ENCODE measurements at regions not wholly inside any gene's neighbourhood (a gene's known extent, or its start where the extent isn't known, plus 50 kb on each side); places are given as distances from the start of the nearest gene placed in this dataset.

DNA sequence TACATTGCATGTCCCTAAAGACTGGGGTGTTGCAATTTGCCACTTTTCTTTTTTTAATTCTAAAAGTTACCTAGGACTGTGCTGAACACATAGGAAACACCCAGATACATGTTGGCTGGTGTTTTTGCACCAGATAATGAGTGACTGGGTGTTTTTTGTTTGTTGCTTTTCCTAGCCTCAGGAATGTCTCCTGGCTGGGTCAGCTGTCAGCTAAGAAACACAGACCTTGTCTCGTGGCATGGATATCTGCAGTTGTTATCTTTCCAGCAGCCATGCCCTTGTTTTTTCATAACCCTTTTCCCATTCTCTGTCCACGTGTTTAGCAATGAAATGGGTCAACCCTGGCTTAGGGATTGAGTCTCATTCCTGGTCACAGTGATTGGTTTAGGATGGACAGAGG is 433.9 kb upstream of the ZMIZ1 start:
- no peak for DNase-seq

DNA sequence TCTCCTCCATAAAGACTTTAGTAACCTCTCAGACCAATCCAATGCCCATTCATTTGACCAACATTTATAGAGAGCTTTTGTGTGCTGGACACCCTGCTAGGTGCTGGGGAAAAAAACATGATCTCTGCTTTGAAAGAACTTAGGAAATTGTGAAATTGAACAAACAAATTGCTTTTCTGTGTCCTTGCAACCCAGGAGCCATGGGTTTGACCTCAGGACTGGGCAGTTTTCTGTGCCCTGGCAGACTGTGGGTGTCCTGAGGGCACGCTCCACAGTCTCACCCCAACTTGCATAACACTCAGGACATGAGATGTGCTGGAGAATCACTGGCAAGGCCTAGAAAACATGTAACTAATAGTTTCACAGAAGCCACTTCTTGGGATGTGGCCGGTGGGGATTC is 429.1 kb upstream of the ZMIZ1 start:
- DNase-seq, result no peak

DNA sequence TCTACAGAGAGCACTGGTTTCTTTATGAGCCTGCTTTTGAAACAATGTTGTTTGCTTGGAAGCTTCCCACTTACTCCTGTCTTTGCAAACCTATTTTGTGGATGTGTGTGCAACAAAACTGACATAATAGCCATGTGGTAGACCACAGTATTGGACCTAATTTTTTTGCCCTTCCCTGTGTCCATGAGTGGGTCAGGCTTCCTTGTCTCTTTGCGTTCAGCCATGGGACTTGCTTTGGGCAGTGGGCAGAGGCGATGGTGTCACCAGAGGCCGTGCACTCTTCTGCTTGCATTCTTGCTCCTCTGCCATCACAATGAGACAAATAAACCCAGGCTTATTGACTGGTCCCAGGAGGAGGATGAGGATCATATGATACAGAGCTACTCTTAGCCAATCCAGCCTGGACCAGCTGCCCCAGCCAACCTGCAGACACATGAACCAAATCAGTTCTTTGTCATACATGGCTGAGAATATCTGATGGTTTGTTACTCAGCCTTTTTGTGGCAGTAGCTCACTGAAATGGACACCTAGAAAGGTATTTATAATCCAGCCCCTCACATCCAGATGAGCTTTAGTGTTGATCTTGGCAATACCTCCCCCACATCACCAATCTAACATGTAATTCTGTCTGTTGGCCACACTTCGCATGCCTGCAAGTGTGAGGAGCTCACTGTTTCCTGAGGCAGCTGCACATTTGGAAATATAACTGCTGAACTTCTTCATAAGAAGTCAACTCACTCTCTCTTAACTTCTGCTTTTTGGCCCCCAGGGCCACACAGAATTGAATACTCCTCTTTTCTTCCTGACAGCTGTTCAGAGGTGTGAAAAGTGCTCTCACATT is 427.8 kb upstream of the ZMIZ1 start:
- DNase-seq, result peak; percentile 55

DNA sequence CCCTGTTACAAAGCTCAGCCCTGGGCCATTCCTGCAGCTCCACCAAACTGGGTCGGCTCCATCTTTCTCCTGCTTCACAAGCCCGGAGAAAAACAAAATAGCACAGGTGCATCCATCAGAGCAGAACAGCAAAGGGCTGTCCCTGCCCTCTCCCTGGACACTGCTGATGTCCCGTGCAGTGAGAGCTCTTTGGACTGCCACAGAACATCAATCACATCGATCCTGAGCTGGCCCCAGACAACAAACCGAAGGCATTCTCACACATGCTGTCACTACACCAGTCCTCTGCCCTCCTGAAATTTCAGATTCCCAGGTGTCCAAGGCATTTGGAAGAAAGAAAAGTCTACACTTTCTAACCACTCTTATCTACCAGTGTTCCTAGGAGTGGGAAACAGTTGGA is 427.1 kb upstream of the ZMIZ1 start:
- no peak for DNase-seq

DNA sequence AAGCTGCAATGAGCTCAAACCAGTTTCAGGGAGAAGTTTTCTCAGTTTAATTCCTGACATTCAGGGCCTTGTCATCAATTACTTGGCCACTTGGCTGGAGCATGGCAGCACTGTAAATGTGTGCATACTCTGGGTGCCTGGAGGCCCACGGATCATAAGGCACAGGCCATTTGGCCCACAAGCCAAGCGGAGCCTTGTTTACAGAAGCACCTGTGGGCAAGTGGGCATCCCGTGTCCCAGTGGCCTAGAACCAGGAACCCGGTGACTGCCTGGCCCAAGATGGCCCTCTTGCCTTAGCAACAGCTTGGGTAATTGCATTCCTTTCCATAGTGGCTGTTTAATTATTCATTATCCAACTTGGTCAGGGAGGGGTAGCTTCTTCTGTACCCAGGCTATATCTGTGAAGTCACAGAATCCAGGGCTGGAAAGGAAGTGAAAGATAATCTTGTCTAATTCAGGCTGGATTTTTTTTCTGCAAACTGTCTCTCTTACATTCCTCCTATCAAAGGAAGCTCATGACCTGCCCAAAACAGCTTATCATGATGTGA is 426.4 kb upstream of the ZMIZ1 start:
- DNase-seq, result no peak

DNA sequence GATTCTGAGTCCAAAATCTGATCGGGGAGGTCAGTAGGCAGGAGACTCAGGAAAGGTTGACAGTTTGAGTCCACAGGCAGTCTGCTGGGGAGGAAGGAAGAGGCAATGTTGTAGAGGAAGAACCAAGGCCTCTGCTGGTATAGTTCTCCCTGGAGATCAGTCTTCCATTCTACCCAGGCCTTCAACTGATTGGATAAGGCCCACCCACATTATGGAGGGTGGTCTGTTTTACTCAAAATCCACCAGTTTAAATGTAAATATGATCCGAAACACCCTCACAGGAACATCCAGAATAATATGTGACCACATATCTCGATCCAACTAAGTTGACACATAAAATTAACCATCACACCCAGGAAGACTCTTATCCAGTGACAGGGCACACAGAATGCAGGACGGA is 425.3 kb upstream of the ZMIZ1 start:
- DNase-seq, result no peak

DNA sequence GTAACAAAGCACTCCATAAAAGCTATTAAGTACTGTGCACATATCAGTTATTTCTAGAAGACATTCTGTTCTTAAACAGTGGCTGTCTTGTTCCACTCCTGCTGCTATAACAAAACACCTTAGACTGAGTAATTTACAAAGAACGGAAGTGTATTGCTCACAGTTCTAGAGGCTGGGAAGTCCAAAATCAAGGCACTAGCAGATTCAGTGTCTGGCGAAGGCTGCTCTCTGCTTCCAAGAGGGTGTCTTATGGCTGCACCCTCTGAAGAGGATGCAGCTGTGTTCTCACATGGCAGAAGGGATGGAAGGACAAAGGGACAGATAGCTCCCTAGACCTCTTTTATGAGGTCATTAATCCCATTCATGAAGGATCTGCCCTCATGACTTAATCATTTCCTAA is 424.2 kb upstream of the ZMIZ1 start:
- no peak for DNase-seq

DNA sequence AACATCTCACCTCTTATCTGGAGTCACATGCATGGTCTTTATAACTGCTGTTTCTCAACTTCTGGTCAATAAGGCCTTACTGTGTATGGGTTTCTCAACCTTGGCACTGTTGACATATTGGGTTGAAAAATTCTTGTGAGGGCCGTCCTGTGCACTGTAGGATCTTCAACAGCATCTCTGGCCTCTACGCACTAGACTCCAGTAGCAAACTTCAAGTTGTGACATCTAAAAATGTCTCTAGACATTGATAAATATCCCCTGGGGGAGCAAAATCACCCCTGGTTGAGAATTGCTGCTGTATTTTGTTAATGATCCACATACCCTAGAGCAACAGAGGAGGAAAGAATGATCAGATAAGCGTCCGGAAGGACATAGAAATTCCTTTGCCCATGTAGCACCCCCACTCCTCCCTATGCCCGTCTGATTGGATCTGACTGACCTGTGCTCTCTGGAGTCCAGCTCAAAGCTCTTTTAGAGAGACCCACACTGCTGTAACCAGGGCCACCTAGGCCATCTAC is 423.5 kb upstream of the ZMIZ1 start:
- no peak for DNase-seq

DNA sequence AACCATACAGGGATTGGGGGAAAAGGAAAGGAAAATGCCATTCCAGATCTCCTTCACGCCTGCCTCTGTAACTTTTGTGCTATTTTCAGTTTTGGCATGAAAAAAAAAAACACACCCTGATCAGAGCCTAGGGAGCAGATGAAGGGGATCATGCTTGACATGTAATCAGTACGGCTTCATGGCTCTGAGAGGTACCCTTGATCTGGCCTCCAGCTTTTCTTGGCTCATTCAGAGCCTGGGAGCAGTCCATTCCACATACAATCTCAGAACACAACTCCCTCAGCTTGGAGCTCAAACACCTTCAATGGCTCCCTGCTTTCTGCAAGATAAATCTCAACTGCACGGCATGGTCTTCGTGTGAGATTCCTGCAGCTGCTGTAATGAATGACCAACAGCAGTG is 422.8 kb upstream of the ZMIZ1 start:
- DNase-seq, result no peak

DNA sequence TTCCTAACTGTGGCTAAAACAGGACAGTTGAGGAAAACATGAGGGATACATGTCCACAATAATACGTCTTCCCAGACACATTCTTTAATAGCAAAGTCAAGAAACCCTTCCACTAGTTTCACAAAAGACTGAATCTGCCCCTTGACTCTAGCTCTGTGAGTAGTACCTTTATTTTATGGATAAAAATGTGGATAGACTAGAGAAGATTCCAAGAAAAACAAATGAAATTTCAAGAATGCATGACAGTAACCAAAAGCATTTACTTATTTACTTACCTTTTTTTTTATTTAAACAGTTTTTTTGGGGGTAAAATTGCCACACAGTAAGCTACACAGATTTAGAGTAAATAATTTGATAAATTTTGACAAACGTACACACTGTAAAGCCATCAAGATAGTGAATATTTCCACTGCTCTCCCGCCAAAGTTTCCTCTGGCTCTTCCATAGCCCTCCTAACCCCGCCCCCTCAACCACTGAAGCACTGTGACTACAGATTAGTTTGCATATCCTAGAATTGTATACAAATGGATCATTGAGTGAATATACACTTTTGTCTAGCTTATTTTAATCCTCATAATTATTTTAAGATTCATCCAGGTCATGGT is 420.4 kb upstream of the ZMIZ1 start:
- DNase-seq, result no peak

DNA sequence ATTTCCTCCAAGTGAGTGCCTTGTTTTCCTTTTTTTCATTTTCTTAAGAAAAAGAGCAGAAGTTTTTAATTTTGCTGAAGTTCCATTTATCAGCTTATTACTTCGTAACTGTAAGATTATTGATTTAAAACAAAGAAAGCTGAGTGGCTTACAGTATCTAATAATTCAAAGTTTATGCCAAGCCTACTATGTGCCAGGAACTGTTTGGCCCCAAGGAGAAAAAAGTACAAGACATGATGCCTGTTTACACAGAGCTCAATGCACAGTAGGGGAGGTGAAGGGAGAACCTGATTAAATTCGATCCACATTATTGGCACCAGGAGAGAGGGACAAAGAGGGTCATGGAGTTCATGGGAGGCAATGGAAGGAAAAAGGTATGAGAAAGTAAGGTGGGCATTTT is 419.3 kb upstream of the ZMIZ1 start:
- no peak for DNase-seq

DNA sequence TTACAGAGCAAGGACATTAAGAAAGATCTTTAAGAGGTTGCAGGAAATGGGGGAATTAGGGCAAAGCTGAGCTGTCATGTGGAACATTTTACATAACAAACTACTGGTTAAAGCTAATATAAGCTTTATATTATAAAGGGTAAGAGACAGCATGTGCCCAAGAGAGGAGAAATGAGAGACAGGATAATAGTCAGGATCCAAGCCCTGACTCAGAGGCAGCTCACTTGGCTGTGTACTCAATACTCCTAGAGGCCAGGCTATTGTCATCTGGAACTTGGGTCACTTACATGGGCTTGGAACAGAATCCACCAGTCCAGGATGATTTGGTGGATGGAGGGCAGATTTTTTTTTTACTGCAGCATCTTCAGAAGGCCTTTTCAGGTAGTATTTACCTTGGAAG is 418.6 kb upstream of the ZMIZ1 start:
- DNase-seq, result no peak

DNA sequence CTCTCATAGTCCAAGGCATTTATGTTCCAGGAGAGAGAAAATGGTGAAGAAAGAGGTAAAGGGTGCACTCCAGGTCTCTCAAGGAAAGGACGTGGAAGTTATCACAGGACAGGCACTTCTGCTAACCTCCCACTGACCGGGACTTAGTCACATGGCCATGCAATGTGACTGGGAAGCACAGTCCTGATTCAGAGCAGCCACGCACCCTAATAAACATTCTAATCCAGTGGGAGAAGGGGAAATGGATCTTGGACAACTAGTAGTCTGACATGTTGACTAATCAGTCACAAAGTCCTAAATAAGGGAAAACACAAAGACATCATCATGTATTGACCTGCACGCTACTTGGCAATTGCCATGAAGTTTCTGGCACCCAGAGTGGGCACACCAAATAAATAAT is 417.5 kb upstream of the ZMIZ1 start:
- no peak for DNase-seq

DNA sequence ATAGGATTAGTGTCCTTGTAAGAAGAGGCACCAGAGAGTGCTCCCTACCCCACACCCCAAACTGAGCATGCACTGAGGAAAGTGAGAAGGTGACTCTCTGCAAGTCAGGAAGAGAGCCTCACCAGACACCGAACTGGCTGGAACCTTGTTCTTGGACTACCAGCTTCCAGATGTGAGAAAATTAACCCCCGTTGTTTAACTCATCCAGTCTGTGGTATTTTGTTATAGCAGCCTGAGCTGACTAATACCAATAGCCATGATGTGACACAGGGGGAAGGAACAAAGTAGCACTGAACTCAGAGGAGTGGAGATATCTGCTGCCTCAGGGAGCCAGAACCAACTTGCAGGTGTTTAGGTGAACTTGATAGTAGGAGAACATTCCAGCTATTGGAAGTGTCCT is 415.2 kb upstream of the ZMIZ1 start:
- no peak for DNase-seq

DNA sequence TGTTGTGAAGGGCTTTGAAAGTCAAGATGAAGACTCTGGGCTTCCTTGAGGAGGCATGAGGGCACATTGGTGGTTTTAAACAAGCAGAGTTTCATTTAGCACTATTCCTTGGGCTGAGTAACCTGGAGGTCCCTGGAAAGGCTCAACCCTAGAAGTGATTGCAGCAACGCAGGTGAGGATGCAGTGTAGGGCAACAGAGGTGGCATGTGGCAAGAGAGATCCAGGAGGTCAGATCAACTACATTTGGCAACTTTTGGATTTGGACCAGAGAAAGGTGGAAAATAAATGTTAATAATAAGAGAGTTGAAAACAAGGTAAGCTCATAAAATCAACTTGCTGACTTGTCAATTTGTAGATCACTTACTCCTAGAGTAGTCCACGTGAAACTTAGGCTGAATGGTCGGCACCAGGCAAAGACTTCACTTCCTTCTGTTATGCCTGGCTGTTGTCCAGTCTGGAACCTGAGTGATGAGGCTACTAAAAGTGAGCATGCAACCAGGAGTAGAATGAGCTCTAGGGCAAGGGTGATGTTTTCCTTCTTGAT is 414.6 kb upstream of the ZMIZ1 start:
- DNase-seq, result no peak

DNA sequence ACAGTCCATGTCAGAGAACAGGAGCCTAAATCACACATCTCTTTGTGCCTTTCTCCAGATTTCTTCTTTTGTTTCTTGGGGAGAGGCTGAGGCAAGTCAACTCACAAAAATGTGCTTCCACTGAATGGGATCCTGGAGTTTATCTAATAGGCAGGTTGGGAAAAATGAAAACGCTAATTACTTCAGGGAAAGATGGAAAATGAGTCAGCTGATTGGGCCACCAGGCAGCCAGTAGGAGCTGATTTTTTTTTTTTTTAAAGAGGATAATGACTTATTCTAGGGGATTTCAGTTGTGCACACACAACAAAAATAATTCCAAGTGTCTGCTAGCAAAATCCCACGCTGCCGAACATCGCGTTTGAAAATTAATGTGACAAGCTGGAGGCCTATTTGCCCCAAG is 412.8 kb upstream of the ZMIZ1 start:
- DNase-seq, result no peak

DNA sequence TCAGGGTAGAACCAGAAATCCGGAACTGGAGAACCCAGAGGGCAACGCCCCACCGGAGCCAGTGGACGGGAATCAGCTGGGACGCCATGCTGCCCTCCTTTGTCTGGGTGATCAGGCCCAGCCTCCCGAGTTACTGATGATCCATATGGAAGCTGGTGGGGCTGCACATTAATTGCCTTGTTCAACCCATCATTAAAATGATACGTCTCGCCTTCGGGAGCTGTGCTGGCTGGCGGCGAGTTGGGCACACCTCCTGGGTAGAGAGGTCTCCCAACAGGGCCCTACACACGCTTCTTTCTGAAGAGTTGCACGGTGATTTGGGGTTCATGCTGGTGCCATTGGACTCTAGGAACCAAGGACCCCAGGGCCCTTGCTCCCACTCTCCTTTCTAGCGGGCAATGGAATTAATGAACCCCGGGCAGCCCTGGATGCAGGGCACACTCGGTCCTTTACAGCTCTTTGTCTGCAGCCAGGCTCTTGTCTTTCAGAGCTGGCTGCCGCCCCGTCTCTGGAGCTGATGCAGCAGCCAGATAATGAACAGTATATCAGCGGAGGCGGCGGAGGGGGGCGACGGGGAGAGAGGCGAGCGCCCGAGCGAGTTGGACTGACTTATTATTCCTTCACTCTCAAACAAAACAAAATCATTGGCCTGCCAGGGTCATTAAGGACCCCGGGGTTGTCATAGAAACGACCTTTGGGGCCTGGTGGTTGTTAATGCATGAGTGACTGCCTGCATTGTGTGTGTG is 412.2 kb upstream of the ZMIZ1 start:
- no peak for DNase-seq

DNA sequence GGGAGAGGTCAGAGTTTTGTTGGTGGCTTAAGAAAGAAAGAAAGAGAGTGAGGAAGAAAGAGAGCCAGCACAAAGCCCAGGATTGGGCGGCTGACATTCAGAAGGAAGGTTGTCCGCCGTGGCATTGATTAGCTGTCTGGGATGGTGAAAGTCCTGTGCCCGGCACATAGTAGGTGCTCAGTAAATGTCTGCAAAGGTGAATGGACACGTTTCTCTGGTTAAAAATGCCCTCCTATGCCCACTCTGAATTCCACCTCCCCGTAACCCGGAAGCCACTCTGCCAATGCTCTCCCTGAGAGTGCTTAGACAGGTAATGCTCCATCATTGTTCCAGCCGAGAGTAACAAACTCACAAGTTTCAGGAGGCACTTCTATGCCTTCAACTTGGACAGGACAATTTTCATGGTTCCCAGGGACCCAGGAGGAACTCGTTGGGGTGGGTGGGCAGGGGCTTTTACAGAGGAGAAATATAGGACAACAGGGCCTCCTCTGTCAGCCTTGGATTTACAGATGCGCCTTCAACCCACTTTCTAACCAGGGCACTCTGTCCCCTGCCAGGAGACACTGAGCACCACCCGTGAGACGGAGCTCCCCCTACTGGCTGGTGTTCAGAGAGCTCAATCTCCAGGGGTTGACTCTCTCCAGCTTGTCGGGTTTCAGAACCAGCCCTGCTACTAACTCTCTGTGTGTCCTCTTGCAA is 411.5 kb upstream of the ZMIZ1 start:
- peak; percentile 86 for DNase-seq

DNA sequence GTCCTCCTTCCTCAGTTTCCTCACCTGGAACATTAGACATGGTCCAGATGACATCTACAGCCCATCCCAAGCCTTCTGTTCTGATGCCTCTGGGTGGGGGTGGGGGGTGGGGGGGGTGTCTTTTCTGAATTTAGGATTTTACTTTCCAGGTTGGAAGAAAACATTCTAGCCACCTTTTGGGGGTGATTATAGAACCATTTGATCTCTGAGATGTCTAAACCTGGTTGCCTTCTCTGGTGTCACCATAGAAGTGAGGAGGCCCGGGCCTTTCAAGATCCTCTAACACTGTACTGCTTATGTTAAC is 411.0 kb upstream of the ZMIZ1 start:
- DNase-seq, result no peak

DNA sequence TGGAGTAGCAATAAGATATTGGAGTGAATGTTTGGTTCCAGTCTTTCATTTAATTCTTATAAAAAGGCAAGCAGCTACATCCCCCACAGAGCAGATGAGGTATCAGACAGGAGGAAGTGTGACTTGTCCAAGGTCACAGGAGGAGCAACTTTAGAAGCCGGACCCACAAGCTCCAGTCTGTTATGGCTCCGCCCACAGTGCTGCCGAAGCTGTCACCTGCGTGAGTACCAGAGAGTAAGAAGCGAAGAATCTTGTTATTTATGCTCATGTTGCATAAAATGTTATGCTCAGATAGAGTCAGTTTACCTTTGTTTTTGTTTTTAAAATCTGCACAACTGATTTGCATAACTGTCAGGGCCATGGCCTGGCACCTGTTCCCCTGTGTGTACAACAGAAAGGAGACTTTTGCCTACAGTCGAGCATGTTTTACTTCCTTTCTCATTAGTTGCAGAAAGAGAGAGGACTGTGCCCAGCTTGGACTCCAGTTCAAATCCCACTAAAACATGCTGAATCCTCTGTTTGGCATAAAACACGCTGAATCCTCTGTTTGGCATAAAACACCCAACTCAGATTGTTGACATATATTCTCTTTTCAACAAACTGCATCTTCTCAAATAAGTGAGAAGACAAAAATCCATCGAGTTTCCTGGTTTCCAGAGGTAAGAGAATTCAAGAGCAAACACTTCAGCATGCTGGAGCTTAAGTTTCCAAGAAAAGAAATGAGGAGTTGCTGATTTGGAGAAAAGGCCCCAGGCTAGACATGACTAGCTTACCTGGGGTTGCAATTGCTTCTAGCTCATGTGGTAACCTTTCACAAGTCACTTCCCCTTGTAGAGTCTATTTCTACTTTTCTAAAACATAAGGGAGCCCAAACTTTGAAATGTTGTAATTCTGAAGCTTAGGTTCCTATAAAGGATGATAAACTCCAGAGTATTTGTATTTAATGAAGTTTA is 409.8 kb upstream of the ZMIZ1 start:
- no peak for DNase-seq

DNA sequence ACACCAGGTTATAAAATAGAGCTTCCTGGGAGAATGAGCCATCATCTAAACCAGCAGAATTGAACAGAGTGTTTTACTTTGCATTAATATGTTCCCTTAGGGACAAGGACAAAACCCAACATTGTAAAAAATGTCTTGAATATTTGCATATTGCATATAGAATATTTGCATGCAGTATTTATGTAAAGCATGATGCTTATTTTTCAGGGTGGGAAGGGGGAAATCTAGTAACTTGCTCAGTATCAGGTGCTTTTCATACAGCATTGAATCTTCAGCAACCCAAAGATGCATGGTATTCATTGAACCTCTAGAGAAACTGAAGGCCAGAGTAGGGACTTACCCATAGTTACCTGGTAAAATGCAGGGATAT is 409.2 kb upstream of the ZMIZ1 start:
- DNase-seq, result no peak

Measured in hematopoietic multipotent progenitor cell treated with erythropoietin and hydrocortisone succinate and interleukin-3 and kit ligand, for 6 days (in vitro differentiated cells).